Hepatocyte (in vitro differentiated cells): ENCODE measurements at regions not wholly inside any gene's neighbourhood (a gene's known extent, or its start where the extent isn't known, plus 50 kb on each side); places are given as distances from the start of the nearest gene placed in this dataset.

Source experiments
- DNase-seq: peaks from one replicate; pipeline ENCODE4 v3.0.0-alpha.2; 2016; ENCODE audit warnings: low spot score
- H2AFZ ChIP-seq: fragments of 200-600 bp; sonication (generic); 2 replicates; pipeline ENCODE4 v1.6.0; 2016; ENCODE audit warnings: antibody characterized with exemption, mild to moderate bottlenecking
- H3K27ac ChIP-seq: fragments of 200-600 bp; sonication (generic); 2 replicates; pipeline ENCODE4 v1.5.1; 2016; ENCODE audit warnings: mild to moderate bottlenecking
- H3K27me3 ChIP-seq: fragments of 200-600 bp; sonication (generic); 2 replicates; pipeline ENCODE4 v1.6.1; 2016
- H3K36me3 ChIP-seq: fragments of 200-600 bp; sonication (generic); replicated peaks from 2 replicates; pipeline ENCODE4 v1.5.1; 2016; ENCODE audit warnings: low read depth; ENCODE audit not compliant: insufficient read depth
- H3K4me1 ChIP-seq: fragments of 200-600 bp; sonication (generic); 2 replicates; pipeline ENCODE4 v1.5.1; 2016; ENCODE audit warnings: mild to moderate bottlenecking, moderate library complexity; ENCODE audit not compliant: insufficient read depth
- H3K4me2 ChIP-seq: fragments of 200-600 bp; sonication (generic); 2 replicates; pipeline ENCODE4 v1.6.0; 2016
- H3K4me3 ChIP-seq: fragments of 200-600 bp; sonication (generic); 2 replicates; pipeline ENCODE4 v1.5.1; 2016; ENCODE audit warnings: mild to moderate bottlenecking
- H3K79me2 ChIP-seq: fragments of 200-600 bp; sonication (generic); 2 replicates; pipeline ENCODE4 v1.6.0; 2017; ENCODE audit warnings: mild to moderate bottlenecking
- H3K9me2 ChIP-seq: fragments of 200-600 bp; sonication (generic); replicated peaks from 2 replicates; pipeline ENCODE4 v1.6.0; 2017; ENCODE audit warnings: mild to moderate bottlenecking; ENCODE audit not compliant: insufficient read depth
- H3K9me3 ChIP-seq: fragments of 200-600 bp; sonication (generic); 2 replicates; pipeline ENCODE4 v1.5.1; 2016; ENCODE audit warnings: low read depth, mild to moderate bottlenecking
- H4K20me1 ChIP-seq: fragments of 200-600 bp; sonication (generic); 2 replicates; pipeline ENCODE4 v1.6.0; 2016; ENCODE audit warnings: mild to moderate bottlenecking; ENCODE audit not compliant: insufficient read depth, poor library complexity, severe bottlenecking
- CTCF ChIP-seq: fragments of 200-600 bp; sonication (generic); IDR thresholded peaks from 2 replicates; pipeline ENCODE4 v1.5.1; 2016; ENCODE audit warnings: antibody characterized with exemption, mild to moderate bottlenecking; ENCODE audit not compliant: poor library complexity
- EZH2 ChIP-seq: fragments of 200-600 bp; sonication (generic); IDR thresholded peaks from 2 replicates; pipeline ENCODE4 v1.6.1; 2016; ENCODE audit warnings: antibody characterized with exemption, mild to moderate bottlenecking, borderline replicate concordance
- EZH2phosphoT487 ChIP-seq: fragments of 200-600 bp; sonication (generic); IDR thresholded peaks from one replicate; pipeline ENCODE4 v1.6.1; 2018; ENCODE audit warnings: antibody characterized with exemption, mild to moderate bottlenecking, low read depth, moderate library complexity; ENCODE audit not compliant: unreplicated experiment, severe bottlenecking
- WGBS: methylation state at CpG from one replicate; pipeline ENCODE4 v1.1.6; 2016; ENCODE audit warnings: low lambda C conversion rate; ENCODE audit errors: missing lambda C conversion rate; 5-methylcytosine and 5-hydroxymethylcytosine counted together

- Histone ChIP-seq H4K20me1 (no peaks in the 10 kb centered on the region), H3K4me3 (no peak overlapping the region), H3K79me2 (no peaks in the 10 kb centered on the region), H2AFZ (no peak overlapping the region), H3K9me2 (no peaks in the 10 kb centered on the region), H3K27ac (no peak overlapping the region), H3K9me3 (no peaks in the 10 kb centered on the region), H3K36me3 (no peaks in the 10 kb centered on the region), H3K4me1 (no peaks in the 10 kb centered on the region), H3K27me3 (no peaks in the 10 kb centered on the region), H3K4me2 (no peak overlapping the region)
- DNase-seq, result no peak
- WGBS, result 77% methylated on average over 4 of the region's 4 CpGs
- TF ChIP-seq EZH2 (no peak), CTCF (no peak), EZH2phosphoT487 (no peak)
These were observed 658.6 kb upstream of the RBFOX1 start for GRCh38 chr16:6674071-6674470.

- Histone ChIP-seq H3K79me2 (no peaks in the 10 kb centered on the region), H3K36me3 (no peaks in the 10 kb centered on the region), H3K4me1 (no peaks in the 10 kb centered on the region), H3K4me3 (no peak overlapping the region), H3K27me3 (no peaks in the 10 kb centered on the region), H2AFZ (no peak overlapping the region), H4K20me1 (no peaks in the 10 kb centered on the region), H3K4me2 (no peak overlapping the region), H3K9me3 (no peaks in the 10 kb centered on the region), H3K9me2 (no peaks in the 10 kb centered on the region), H3K27ac (no peak overlapping the region)
- no peak for DNase-seq
- WGBS, result 72% methylated on average over 2 of the region's 2 CpGs
- TF ChIP-seq EZH2phosphoT487 (no peak), CTCF (no peak), EZH2 (no peak)
These were observed 660.1 kb upstream of the RBFOX1 start for GRCh38 chr16:6672507-6672906.

- Histone ChIP-seq H3K9me3 (no peaks in the 10 kb centered on the region), H3K27me3 (no peaks in the 10 kb centered on the region), H2AFZ (no peak overlapping the region), H3K36me3 (no peaks in the 10 kb centered on the region), H3K27ac (no peak overlapping the region), H3K9me2 (no peaks in the 10 kb centered on the region), H3K79me2 (no peaks in the 10 kb centered on the region), H3K4me3 (no peak overlapping the region), H4K20me1 (no peaks in the 10 kb centered on the region), H3K4me1 (no peaks in the 10 kb centered on the region), H3K4me2 (no peak overlapping the region)
- DNase-seq, result no peak
- 83% methylated on average over 4 of the region's 4 CpGs for WGBS
- TF ChIP-seq CTCF (no peak), EZH2 (no peak)
These were observed 665.3 kb upstream of the RBFOX1 start for GRCh38 chr16:6667393-6667792.

GRCh38 chr16:6665126-6665525, 667.5 kb upstream of the RBFOX1 start:
- WGBS, result 81% methylated on average over 7 of the region's 7 CpGs

More at GRCh38 chr16:6665126-6665525, 667.5 kb upstream of the RBFOX1 start:
- H3K9me3 ChIP-seq, result no peaks in the 10 kb centered on the region
- H3K79me2 ChIP-seq, result no peaks in the 10 kb centered on the region
- no peaks in the 10 kb centered on the region for H3K4me1 ChIP-seq
- no peak overlapping the region for H2AFZ ChIP-seq
- no peaks in the 10 kb centered on the region for H3K27me3 ChIP-seq
- H3K4me2 ChIP-seq, result no peak overlapping the region
- no peaks in the 10 kb centered on the region for H3K9me2 ChIP-seq
- no peak for TF ChIP-seq EZH2phosphoT487
- no peak for TF ChIP-seq EZH2
- TF ChIP-seq CTCF, result no peak
- no peak overlapping the region for H3K27ac ChIP-seq
- H4K20me1 ChIP-seq, result no peaks in the 10 kb centered on the region
- no peaks in the 10 kb centered on the region for H3K36me3 ChIP-seq
- H3K4me3 ChIP-seq, result no peak overlapping the region
- DNase-seq, result no peak
